GM18519 (cell line): ENCODE measurements at regions not wholly inside any gene's neighbourhood (a gene's known extent, or its start where the extent isn't known, plus 50 kb on each side); places are given as distances from the start of the nearest gene placed in this dataset.

ENCODE experiments used
- ATAC-seq: cut with Tn5 transposase; IDR thresholded peaks from one replicate; pipeline ENCODE4 v1.9.1; 2021; ENCODE audit warnings: mild to moderate bottlenecking, moderate library complexity; ENCODE audit not compliant: unreplicated experiment, low FRiP score

DNA sequence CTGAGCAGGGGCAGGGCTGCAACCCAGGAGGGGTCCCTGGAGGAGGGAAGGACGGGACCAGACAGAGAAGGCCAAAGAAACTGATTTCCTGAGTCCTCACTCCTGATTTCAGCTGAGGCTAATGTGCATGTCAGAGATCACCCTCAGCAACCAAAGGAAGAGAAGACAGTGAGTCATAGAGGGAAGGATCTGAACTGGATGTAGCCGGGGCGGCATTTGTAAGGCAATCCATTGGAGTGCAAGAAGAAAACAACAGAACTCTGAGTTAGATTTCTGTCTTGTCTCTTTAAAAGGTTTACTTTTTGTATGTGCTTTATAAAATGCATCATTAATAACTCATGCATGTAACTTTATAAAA, 105.3 kb upstream of the AGBL1 start:
- no peak for ATAC-seq

DNA sequence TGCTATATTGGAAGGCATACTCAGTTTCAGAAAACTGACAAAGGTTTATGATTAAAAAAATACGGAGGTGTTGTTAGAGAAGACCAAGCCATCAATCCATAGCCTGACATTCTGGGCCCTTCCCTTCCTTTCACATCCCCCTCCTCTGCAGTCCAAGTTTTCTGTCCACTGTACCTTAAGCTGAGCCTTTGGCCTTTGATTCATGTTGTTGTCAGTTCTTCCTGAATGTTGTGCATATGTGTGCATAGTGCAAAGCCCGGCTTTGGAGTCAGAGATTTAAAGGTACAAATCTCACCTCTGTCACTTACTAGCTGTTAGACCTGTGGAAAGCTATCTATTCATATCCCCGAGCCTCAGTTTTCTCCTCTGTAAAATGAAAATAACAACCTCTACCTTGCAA, 104.9 kb upstream of the AGBL1 start:
- ATAC-seq, result no peak

DNA sequence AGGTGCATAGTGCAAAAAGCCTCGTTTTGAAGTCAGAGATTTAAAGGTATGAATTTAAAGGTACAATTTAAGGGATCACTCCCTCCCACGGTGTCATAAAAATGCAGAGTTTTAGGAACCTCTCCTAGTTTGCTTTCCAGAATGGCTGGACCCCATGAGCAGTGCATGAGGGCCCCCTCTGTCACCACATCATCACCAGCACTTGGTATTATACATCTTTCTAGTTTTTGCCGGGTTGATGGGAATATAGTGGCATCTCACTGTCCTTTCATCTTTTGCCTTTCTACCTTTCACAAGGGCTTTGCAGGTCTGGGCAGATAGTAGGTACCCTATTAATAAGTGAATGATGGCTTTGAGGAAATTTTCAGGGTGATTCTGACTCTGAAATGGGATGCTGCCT, 103.6 kb upstream of the AGBL1 start:
- ATAC-seq, result no peak

DNA sequence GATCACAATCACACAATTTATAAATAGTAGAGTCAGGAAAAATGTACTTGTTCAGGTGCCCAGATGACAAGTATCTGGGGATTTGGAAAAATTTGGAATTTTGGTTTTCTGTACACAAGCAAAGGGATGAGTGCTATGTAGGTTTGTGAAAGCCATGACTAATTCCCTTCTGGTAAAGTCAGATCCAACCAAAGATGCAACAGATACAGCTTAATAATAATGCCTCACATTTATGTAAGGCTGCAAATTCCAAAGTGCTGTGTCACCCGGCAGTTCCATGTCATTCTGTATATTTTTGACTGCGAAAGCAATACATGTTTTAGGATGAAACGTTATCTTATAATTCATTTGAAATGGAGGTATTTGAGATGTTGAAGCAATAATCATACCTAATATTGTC, 102.7 kb upstream of the AGBL1 start:
- ATAC-seq, result no peak

DNA sequence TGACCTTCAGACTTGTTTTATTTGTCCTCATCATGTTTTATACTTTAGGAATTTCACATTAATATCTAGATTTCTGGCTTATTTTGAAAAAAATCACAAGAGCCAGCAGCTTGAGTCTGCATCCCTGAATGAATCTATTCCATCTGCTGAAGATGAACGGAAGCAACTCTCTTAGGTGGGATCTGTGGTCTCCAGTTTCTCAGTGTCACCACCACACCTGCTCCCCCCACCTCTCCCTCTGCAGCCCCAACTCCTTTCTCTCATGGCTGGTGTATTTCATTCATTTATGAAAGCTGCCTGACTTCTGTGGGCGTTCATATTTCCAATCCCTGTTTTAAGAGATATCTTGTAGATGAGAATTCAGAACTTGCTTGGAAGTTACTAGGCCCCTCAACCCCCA, 102.1 kb upstream of the AGBL1 start:
- ATAC-seq, result no peak

DNA sequence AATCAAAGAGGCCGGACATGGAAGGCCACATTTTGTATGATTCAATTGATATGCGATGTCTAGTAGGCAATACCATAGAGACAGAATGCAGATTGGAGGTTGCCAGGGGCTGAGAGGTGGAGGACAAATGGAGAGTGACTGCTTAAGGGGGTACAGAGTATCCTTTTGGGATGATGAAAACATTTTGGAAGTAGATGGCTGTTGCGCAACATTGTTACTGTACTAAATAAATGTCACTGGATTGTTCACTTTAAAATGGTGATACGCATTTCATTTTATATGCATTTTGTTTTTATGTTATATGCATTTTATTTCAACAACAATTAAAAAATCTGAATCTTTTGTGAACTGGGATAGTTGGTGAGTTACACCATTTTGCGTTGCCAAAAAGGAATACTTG, 99.7 kb upstream of the AGBL1 start:
- no peak for ATAC-seq

DNA sequence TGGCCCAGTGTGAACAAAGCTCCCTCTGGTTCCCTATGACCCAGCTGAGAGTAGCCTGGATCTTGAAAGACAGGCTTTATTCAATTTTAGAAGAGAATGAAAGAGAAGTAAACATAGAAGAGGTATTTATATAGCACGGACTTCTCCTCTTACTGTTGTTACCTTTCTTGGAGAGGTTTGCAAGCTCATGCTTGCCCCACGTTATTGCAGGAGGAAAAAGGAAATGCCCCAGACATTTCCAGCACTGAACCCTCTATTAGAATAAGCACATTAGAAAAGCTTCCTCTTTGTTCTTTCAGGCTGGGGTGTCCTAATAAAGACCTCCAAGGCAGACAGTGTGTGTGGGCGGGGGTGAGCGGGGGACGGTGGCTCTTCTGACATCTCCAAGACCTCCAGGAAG, 98.7 kb upstream of the AGBL1 start:
- no peak for ATAC-seq

DNA sequence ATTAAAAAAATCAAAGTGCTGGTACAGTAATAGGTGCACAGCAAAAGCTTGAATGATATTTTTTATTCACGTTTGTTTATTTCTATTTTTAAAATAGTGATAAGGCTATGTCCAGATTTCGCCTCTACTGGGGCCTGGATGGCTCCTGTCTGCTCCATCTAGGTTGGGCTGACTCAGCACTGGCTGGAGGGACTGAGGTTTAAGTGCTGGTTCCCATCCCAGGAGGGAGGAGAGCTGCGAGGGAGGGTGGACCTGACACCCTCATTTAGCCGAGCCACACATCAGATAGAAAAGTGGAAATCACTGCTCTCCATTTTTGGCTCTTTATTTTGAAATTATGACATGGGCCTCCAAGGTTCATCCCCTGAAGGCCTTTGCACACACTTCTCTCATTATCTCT, 95.4 kb upstream of the AGBL1 start:
- no peak for ATAC-seq

DNA sequence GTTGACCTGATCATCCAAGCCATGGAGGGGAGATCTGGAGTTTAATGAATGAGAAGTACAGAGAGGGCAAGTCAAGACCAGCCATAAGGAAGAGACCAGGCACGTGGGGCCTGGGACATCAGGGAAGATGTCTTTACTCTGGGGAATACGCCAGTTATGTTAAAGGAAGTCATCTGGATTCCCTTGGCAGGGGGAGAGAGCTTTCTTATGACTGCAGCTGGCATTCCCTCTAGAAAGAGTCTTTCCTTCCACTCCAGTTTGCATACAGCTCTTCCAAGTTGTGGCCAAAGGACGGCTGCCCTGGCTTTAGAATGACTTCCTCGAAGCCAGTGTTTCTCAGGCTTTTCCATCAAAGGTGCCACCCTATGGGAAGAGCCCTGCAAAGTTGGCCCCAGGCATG, 93.6 kb upstream of the AGBL1 start:
- ATAC-seq, result no peak

DNA sequence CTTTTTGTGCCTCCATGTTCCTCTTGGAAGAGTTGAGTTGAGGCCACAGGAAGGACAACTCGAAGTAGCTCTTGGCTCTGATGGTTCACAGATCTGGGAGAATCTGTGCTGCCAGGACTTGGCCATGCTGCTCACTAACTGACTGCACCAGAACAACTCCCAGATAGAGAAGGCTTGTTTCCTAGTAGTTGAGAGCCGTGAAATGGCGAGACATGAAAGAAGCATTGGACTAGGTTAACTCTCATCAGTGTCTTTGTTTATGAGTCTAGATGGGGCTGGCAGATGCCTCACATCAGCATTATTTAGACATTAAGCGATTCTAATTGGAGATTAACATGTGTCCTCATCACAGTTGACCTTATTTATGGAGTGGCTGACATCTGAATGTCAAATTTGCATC, 92.9 kb upstream of the AGBL1 start:
- ATAC-seq, result no peak

DNA sequence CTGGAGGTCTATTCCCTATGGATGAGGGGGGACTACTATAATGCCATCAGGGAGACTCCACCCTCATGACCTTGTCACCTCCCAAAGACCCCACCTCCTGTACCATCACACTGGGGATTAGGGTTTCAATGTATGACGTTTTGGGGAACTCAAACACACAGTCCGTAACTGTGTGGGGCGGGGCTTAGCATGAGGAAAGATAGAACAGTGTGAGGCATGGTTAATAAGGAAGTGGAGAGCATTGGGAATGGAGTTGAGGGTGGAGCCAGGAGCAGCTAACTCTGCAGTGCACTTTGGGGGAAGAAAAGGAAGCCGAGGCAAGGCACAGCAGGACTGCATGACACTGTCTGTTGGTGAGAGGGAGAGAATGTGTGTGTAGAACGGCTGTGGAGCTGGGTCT, 90.9 kb upstream of the AGBL1 start:
- ATAC-seq, result no peak

DNA sequence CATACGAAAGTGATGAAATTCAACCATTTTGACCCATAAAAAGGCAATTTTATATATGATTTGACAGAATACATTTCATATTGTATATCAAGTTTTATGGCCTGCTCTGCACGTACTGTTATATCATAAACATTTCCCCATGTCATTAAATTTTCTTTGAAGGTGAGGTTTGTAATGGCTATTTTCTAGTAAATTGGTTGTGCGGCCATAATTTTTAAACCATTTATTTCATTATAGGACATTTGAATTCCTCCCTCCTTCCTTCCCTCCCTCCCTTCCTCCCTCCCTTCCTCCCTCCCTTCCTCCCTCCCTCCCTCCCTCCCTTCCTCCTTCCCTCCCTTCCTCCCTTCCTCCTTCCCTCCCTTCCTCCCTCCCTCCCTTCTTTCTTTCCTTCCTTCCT, 87.4 kb upstream of the AGBL1 start:
- ATAC-seq, result no peak

DNA sequence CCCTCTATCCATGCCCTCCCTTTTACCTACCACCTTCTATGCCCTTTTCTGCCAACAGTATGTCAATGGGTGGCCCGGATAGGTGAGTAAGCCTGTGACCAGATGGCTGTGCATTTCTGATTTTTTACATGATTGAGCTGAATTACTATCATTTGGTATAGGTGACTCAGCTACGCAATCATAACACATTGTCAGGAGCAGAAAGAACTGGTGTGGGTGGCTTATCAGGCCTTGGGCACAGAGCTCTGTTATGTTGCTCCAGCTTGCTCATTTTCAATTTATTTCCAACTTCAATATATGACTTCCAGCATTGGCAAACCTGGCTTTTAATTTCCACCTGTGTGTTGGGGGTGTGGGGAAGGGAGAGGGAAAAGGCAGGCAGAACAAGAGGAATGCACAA, 86.6 kb upstream of the AGBL1 start:
- no peak for ATAC-seq

DNA sequence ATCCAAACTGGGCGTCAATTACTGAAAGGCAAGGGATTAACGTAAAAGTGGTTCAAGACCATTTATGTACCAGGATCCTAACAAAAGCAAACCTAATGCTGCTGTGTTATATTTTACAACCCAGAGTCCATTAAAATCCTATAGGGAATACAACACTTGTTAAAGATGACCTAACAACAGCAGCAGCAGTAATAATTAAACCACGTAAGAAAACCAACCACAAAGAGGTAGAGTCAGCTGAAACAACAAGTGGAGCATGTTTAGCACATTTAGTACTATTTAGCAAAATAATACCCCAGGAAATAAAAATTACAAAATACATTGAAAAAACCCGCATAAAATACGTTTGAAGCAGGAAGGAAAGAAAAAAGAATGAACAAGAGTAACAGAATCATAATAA, 82.1 kb upstream of the AGBL1 start:
- ATAC-seq, result no peak

DNA sequence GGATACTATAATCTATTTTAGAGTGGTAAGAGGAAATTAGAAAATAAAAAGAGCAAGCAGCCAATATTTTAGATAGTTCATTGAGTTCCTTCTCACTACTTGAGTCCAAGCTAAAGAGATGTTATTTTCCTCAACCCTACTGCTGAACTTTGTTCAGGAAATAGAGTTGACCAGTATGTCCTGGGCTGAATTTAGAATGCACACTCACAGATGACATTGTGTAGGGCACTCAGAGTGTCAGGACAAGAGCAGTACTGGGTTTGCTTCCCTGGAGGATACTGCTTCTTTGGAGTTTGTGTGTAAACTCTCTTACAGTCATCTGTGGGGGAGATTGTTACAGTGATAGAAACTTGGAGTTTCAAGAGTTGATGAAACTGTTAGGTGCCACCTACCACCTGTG, 80.0 kb upstream of the AGBL1 start:
- ATAC-seq, result no peak

DNA sequence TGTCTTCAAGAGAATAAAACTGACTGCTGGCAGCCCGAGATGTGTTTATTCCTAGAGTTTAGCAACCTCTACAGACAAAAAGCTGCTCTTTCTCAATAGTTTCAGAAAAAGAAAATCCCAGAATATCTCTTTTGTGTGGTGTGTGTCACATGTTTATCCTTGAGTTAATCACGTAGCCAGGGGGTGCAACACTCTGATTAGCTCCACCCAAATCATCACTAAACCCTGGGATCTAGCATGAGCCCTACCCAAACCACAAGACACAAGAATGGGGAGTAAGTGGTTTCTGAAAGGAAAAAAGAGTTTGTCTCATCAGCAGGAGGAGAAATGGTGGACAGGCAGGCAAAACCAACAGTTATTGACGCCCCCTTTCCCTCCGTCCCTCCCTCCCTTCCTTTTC, 78.5 kb upstream of the AGBL1 start:
- no peak for ATAC-seq

DNA sequence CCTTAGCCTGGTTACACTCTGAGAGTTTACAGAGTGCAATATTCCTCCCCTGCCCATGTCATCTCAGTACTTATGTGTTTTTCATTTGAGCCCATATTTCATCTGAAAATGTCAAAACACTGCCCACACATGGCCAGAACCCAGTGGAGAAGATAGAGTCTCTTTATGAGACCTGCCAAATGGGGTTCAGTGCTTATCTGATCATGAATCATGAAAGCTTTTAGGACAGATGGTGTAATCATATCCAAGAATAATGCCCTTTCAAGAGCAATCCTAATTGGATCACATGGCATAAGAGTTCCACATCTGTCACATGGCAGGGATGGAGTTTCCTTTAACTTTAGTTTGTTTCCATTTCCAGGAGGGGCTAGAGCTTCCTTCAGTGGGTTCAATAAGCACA, 77.2 kb upstream of the AGBL1 start:
- no peak for ATAC-seq

DNA sequence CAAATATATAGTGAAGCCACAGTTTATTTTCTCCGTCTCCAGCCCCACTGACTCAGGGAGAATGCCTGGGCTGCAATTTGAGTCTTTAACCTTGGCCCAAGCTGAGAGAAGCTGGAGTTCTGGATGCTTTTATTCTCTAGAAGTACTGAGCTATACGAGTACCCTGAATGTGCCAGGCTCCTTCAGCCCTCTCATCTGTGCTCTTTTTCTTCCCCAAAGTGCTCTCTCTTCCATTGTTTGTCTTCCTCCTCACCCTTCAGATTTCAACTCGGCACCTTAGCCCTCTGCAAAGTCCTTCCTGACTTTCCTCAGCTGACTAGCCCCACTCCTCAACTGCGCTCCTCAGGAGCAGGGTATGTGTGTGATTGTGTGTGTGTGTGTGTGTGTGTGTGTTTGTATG, 75.6 kb upstream of the AGBL1 start:
- no peak for ATAC-seq

DNA sequence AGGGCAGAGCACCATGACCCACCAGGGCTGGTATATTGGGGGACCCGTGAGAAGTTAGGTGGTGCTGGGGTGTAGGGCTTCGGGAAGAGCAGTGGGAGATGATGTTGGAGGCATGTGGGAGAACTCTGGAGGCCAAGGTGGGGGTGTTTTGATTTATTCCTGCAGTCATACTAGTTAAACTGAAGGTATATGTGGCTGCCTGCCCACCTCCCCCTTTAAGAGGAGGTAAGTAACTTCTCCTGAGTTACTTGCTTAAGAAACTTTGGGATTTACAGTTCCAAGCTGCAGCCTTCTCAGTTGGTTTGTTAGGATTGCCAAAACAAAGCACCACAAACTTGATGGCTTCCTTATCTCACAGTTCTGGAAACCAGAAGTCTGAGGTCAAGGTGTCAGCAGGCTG, 73.1 kb upstream of the AGBL1 start:
- no peak for ATAC-seq

DNA sequence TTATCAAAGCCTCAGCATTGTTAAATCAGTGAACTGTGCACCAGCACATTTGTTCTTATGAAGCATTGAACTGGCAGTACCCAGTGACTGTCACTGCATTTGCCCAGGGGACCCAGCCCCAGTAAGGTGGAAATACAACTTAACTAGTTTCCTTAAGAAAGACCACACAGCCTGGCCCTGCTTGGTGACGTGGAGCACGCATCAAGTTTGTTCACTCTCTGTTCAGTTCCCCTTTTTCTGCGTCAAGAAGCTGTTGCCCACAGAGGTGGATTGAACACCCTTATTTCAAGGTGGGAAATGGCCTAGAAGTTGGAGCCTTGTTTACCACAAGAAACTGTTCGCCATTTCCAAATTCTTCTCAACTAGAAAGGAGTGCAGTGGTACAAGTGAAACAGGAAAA, 69.9 kb upstream of the AGBL1 start:
- no peak for ATAC-seq

DNA sequence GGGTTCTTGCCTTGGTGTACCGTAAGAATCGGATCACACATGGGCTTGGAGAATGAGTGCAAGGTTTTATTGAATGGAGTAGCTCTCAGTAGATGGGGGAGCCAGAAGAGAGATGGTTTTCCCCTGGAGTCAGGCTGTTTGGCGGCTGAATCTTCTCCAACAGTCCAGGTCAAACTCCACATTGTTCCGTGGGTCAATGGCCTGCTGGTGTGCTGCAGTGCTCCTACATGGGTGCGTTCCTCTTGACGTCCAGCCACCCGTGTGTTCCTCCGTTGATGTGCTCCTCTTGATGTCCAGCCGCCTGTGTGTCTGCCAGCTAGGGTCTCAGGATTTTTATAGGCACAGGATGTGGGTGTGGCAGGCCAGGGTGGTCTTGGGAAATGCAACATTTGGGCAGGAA, 69.3 kb upstream of the AGBL1 start:
- ATAC-seq, result no peak

DNA sequence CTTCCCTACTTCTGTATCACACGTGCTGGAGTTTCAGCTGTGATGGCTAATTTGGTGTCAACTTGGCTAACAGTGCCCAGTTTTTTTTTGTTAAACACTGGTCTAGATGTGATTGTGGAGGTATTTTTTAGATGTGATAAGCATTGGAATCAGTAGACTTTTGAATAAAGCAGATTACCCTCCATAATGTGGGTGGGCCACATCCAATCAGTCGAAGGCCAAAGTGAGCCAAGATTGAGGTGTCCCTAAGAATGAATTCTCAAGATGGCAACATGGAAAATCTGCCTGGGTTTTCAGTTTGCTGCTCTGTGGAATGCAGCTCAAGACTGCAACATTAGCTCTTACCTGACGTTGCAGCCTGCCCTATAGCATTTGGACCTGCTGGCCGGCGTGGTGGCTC, 68.8 kb upstream of the AGBL1 start:
- ATAC-seq, result no peak

DNA sequence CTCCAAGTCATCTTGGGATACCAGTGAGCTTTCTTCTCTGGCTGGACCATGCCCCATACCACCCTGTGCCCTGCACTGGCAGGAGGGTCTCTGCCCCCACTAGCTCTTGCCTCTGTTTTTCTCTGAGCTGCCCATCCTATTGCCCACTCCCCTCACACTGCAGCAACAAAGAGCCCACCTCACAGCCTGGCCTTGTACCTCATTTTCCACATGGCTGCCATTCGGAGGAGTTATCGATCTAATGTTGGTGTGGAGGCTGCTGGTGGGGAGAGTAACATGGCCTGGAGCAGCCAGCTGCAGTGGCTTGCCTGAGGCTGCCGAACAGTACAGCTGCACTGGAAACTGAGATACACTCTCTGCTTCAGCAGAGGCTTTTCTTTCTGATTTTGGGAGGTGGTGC, 65.7 kb upstream of the AGBL1 start:
- no peak for ATAC-seq

DNA sequence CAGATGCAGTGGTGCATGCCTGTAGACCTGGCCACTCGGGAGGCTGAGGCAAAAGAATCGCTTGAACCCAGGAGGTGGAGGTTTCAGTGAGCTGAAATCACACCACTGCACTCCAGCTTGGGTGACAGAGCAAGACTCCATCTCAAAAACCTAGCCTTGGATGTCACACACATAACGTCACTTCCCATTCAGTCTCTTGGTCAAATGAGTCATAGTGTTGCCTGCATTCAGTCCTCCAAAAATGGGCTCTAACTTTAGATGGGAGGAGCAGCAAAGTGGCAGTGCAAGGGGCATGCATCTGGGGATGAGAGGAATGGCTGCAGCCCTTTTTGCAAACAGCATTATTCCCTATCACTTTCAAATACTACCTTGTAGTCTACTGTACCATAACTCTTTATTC, 62.9 kb upstream of the AGBL1 start:
- ATAC-seq, result no peak
